ENCODE measurements at regions not wholly inside any gene's neighbourhood (a gene's known extent, or its start where the extent isn't known, plus 50 kb on each side); places are given as distances from the start of the nearest gene placed in this dataset.

GRCh38 chr12:107503129-107503855 lies 182.3 kb upstream of the PWP1 start:
- TF ChIP-seq CTCF (conservative IDR thresholded peaks at IDR 0.05 in 1 of 2, IDR thresholded peaks at IDR 0.05 in 1 of 2; ENCODE audit: low read depth in 1 of 2, low read length in 2 of 2) = no peak
- no peak for TF ChIP-seq EZH2 (IDR thresholded peaks at IDR 0.05; ENCODE audit: low read length, missing control alignments)
- Histone ChIP-seq H3K9ac (ENCODE audit: insufficient read depth, low read length) (no peak overlapping the region), H3K4me1 (ENCODE audit: control insufficient read depth, extremely low read depth, insufficient read depth, low read length) (no peaks in the 10 kb centered on the region), H3K27me3 (ENCODE audit: control insufficient read depth, insufficient read depth, low read length) (no peaks in the 10 kb centered on the region), H3K79me2 (ENCODE audit: control insufficient read depth, insufficient read depth, low read length) (no peaks in the 10 kb centered on the region), H3K4me3 (replicated peaks in 1 of 4; ENCODE audit: control extremely low read depth in 1 of 4, insufficient read depth in 1 of 4, low read depth in 3 of 4, low read length in 4 of 4) (no peak overlapping the region), H3K27ac (ENCODE audit: insufficient read depth, low read length) (no peak overlapping the region), H4K20me1 (ENCODE audit: control insufficient read depth, extremely low read depth, insufficient read depth, low read length) (no peaks in the 10 kb centered on the region), H3K36me3 (ENCODE audit: control insufficient read depth, insufficient read depth, low read length) (no peaks in the 10 kb centered on the region), H3K9me3 (ENCODE audit: control insufficient read depth, insufficient read depth, low read depth, low read length) (no peaks in the 10 kb centered on the region), H2AFZ (ENCODE audit: low read length) (no peak overlapping the region), H3K4me2 (ENCODE audit: extremely low read depth, insufficient read depth, low read length) (no peak overlapping the region)
- DNase-seq (ENCODE audit: low read depth in 2 of 2) = no peak

- Histone ChIP-seq H3K4me2 (ENCODE audit: extremely low read depth, insufficient read depth, low read length) (no peak overlapping the region), H3K79me2 (ENCODE audit: control insufficient read depth, insufficient read depth, low read length) (no peaks in the 10 kb centered on the region), H3K9ac (ENCODE audit: insufficient read depth, low read length) (no peak overlapping the region), H3K4me1 (ENCODE audit: control insufficient read depth, extremely low read depth, insufficient read depth, low read length) (no peaks in the 10 kb centered on the region), H3K36me3 (ENCODE audit: control insufficient read depth, insufficient read depth, low read length) (no peaks in the 10 kb centered on the region), H3K9me3 (ENCODE audit: control insufficient read depth, insufficient read depth, low read depth, low read length) (no peaks in the 10 kb centered on the region), H3K27ac (ENCODE audit: insufficient read depth, low read length) (no peak overlapping the region), H2AFZ (ENCODE audit: low read length) (no peak overlapping the region), H3K4me3 (replicated peaks in 1 of 4; ENCODE audit: control extremely low read depth in 1 of 4, insufficient read depth in 1 of 4, low read depth in 3 of 4, low read length in 4 of 4) (no peak overlapping the region), H3K27me3 (ENCODE audit: control insufficient read depth, insufficient read depth, low read length) (no peaks in the 10 kb centered on the region), H4K20me1 (ENCODE audit: control insufficient read depth, extremely low read depth, insufficient read depth, low read length) (no peaks in the 10 kb centered on the region)
- TF ChIP-seq EZH2 (IDR thresholded peaks at IDR 0.05; ENCODE audit: low read length, missing control alignments) (no peak), CTCF (conservative IDR thresholded peaks at IDR 0.05 in 1 of 2, IDR thresholded peaks at IDR 0.05 in 1 of 2; ENCODE audit: low read depth in 1 of 2, low read length in 2 of 2) (no peak)
- DNase-seq (ENCODE audit: low read depth in 2 of 2) = peak in 1 of 2 donors; percentile 15
These were observed 181.4 kb upstream of the PWP1 start for GRCh38 chr12:107503887-107504885.

- Histone ChIP-seq H4K20me1 (ENCODE audit: control insufficient read depth, extremely low read depth, insufficient read depth, low read length) (no peaks in the 10 kb centered on the region), H3K4me3 (replicated peaks in 1 of 4; ENCODE audit: control extremely low read depth in 1 of 4, insufficient read depth in 1 of 4, low read depth in 3 of 4, low read length in 4 of 4) (no peak overlapping the region), H2AFZ (ENCODE audit: low read length) (no peak overlapping the region), H3K36me3 (ENCODE audit: control insufficient read depth, insufficient read depth, low read length) (no peaks in the 10 kb centered on the region), H3K27ac (ENCODE audit: insufficient read depth, low read length) (no peak overlapping the region), H3K27me3 (ENCODE audit: control insufficient read depth, insufficient read depth, low read length) (no peaks in the 10 kb centered on the region), H3K9me3 (ENCODE audit: control insufficient read depth, insufficient read depth, low read depth, low read length) (no peaks in the 10 kb centered on the region), H3K4me2 (ENCODE audit: extremely low read depth, insufficient read depth, low read length) (no peak overlapping the region), H3K9ac (ENCODE audit: insufficient read depth, low read length) (no peak overlapping the region), H3K79me2 (ENCODE audit: control insufficient read depth, insufficient read depth, low read length) (no peaks in the 10 kb centered on the region), H3K4me1 (ENCODE audit: control insufficient read depth, extremely low read depth, insufficient read depth, low read length) (no peaks in the 10 kb centered on the region)
- DNase-seq (ENCODE audit: low read depth in 2 of 2) = no peak
- no peak for TF ChIP-seq EZH2 (IDR thresholded peaks at IDR 0.05; ENCODE audit: low read length, missing control alignments)
These were observed 176.2 kb upstream of the PWP1 start for GRCh38 chr12:107509421-107509820.

Measured in fibroblast of lung (primary cell).